Hypothalamus (tissue), 51 donors: ENCODE measurements at regions not wholly inside any gene's neighbourhood (a gene's known extent, or its start where the extent isn't known, plus 50 kb on each side); places are given as distances from the start of the nearest gene placed in this dataset.
"Not testable (repeated sequence)": the region's sequence is repeated elsewhere in the genome, so short reads cannot be mapped to it uniquely, and the experiment has no call there.

Experiments
- DNase-seq, 51 donors: peaks; one replicate each; lab custom pipeline; 2025; lab: John Stamatoyannopoulos, UW

DNA sequence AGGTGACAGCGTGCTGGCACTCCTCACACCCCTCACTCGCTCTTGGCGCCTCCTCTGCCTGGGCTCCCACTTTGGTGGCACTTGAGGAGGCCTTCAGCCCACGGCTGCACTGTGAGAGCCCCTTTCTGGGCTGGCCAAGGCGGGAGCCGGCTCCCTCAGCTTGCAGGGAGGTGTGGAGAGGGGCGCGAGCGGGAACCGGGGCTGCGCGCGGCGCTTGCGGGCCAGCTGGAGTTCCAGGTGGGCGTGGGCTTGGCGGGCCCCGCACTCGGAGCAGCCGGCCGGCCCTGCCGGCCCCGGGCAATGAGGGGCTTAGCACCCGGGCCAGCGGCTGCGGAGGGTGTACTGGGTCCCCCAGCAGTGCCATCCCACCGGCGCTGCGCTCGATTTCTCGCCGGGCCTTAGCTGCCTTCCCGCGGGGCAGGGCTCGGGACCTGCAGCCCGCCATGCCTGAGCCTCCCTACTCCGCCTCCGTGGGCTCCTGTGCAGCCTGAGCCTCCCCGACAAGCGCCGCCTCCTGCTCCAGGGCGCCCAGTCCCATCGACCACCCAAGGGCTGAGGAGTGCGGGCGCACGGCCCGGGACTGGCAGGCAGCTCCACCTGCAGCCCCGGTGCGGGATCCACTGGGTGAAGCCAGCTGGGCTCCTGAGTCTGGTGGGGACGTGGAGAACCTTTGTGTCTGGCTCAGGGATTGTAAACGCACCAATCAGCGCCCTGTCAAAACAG, 247.7 kb upstream of the SLIT2 start:
- not testable (repeated sequence) for DNase-seq

DNA sequence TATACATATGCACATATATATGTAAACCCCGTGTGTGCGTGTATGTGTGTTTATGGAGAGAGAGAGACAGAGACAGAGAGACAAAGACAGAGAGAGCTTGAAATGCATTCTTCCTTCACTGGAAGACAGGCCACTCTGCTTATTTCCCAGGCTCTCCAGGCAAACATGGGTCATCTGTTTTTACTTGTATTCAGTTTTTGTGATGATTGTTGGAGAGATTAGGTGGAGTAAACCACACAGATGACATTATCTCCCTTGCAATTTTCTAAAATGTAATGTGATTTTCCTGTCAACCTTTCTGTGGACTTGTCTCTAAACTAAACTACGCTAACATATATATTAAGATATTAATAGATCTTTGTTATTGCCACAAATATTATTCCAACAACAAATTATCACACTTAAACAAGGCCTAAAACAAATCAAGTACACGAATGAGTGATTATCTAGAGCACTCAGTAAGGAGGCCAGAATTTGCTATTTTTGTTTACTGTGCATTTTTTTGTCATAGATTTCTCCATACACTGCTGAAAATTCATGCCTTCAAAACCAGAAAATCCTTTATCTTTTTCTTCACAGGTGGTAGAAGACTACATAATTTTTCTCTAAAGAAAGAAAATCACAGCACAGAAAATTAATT, 251.8 kb upstream of the SLIT2 start:
- DNase-seq, result no peak

DNA sequence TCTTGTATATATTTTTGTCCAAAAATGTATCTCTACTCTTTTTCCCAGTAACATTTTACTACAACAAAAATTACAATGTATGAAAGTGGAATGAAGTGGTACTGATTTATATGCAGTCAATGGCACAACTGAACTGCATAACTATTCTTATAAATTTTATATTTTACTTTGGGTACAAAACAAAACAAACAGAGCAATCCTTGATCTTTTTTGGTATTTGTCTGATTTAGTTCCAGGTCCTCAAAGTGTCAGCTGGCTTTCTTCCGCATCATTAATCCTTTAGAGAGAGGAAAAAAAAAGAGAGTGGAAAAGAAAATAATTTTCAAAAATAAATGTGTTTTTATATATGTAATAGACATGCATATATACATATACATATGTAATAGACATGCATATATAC, 252.4 kb upstream of the SLIT2 start:
- DNase-seq, result no peak

DNA sequence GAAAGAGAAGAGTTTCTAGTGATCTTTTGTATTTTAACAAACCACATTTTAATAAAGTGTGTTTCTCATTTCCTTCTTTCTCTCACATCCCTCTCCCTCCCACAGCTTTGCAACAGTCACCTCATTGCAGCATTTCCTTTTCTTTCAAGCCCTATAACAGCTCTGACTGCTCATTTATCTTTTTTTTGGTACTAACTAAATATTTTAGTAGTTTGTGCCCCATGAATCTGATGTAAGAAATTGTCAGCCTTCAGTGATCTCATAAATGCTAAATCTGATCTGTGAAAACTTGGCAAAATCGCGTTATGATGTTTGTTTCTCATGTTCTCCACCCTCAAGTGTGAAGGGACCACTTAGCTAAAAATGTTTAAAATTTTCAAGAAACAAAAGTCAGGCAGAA, 258.5 kb upstream of the SLIT2 start:
- DNase-seq, result no peak

DNA sequence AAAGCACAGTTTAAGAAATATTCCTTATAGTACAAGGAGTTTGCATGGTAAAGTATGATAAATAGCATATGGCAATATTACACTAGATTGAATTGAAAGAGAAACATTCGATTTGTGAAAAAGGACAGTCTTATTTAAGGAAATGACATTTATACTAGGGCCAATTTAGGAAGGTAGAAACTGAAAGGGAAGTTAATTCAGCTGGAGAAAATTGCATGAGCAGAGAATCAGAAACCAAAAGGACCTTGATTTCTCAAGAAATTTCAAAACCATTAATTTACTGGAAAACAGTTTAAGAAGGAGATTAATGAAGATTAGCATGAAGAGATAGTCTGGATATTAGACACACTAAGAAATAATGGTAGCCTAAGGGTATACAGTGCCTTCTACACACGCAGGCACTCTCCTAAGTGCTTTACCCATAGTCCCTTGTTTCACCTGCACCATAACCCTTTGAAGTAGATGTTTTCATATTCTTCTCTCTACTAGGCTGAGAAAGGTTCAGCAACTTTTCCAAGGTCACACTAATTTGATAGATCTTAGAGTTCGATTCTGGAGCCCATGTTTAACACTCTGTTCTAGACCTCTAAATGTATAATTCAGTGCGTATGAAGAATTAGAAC, 259.1 kb upstream of the SLIT2 start:
- DNase-seq, result no peak

DNA sequence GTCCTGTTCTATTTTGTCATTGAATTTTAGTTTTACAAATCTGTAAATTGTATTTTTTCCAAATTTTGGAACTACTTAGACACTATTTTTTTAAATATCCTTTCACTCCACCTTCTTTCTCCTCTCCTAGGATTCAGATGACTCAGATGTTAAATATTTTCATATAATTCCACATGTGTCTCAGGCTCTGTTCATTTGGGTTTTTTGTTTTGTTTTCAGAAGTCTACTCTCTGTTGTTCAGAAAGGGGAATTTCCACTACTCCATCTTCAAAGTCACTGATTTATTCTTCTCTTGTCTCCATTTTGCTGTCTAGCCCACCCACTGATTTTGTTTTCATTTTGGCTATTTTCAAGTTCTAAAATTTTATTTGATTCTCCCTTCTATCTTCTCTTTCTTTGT, 264.0 kb upstream of the SLIT2 start:
- DNase-seq, result no peak

DNA sequence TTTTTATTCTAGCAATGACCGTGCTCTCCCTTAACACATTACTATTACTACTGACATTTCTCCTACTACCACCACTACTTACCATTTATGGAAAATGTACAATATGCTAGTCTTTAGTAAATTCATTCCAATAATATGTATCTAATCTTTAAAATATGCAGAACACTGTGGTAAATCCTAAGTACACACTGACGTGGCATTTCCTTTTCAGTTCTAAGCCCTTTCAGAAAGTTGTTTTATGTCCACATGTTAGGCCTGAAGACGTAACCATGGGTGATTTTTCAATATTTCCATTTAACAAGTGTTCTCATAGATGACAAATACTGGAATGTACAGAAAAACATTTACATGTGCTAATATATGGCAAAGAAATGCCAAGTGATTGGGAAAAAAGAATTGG, 268.6 kb upstream of the SLIT2 start:
- no peak for DNase-seq

DNA sequence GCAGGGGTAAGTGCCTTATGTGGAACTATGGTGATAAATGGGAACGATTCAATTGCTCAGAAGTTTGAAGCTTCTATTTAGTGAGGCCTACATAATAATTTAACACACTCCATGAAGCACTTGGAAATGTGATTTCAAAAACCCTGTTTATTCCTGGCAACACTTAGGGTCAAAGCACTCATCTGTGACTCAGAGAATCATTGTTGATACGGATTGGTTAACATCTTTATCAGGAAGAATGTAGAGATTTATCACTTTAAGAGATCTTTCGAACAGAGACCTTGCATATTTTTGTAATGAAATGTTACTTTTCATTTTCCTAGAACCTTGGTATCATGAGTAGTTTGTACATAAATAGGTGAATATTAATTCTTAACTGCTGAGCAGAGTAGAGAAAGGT, 269.1 kb upstream of the SLIT2 start:
- no peak for DNase-seq

DNA sequence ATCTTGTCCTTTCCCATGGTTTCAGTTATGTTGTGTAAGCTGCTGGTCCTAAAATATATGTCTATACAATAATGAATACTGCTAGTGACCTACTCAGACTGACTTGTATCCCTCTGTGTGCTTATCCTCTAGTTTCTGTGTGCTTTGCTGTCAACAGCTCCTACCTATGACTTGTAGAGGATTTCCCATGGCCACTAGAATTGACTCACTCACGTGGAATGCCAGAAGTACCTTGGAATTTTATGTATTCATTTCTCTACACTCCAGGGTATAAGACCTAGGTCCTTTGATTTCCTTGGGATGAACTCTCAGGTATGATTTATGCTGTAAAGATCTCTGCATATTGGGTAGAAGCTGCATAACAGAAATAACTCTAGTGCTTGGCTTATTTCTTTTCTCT, 279.9 kb upstream of the SLIT2 start:
- DNase-seq, result no peak

DNA sequence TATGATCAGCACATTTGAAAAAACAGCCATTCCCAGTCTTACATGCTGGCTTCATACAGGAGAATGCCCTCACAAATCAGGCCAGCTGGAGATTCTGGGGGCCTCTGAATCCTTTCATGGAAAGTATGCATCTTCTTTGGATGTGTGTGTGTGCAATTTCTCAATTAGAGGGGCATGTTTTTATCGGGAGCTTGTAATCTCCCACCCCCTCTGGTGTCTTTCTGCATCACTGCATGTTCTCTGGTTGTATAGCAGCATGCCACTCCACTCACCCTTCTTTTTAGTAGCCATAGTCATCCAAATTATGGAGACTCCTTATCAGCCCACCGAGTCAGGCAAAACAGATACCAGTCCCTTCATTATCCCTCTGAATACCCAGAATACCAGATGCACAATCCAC, 282.2 kb upstream of the SLIT2 start:
- DNase-seq, result no peak

DNA sequence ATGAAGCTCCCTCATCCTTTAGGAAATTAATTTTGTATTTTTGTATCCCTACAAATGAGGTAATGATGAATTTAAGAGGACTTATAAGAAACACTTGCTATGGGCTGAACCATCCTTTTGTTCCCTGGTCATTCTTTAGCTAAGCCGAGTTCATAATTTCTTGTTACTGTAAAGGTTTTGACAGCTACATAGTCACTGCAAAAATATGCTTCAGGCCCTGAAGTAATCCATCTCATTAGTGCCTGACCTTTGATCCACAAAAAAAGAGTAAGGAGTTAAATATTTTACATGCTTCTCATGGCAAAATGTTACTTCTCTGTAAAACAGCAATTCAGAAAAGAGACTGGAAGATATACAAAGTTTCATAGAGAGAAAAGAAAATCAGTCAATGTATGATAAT, 290.6 kb upstream of the SLIT2 start:
- DNase-seq, result no peak

DNA sequence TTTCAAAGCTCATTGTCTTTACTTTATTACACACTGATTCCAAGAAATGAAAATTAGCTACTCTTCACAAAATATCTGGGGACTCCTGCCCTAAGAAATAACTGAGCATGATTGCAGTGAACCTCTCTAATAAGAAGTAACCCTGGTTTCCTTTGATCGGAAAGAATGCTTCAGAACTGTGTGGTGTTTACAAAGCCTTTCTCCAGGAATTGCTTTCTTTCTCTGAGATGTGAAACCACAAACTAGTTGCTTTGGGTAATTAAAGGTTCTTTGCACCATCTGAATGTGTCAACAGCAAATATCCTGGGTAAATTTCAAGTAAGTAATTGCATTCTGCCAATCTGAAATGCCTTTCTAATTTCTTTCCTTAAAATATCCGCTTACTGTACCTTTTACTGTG, 292.9 kb upstream of the SLIT2 start:
- DNase-seq, result no peak

DNA sequence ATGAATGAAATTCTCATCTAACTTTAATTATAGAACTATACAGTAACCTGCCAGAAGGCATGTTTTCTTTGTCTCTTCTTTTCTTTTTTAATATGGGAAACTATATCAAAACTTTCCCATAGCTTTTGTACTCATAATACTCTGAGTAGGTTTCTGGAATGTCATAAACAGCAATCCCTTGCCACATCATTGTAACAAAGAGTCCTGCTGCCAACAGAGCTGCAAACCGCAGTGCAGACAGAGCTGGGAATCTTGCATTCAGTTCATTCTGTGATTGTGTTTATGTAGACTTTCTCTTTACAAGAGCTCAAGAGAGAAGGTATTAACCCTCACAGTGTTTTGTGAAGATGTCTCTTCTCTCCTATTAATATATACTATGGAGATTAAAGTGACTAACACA, 304.4 kb upstream of the SLIT2 start:
- no peak for DNase-seq

DNA sequence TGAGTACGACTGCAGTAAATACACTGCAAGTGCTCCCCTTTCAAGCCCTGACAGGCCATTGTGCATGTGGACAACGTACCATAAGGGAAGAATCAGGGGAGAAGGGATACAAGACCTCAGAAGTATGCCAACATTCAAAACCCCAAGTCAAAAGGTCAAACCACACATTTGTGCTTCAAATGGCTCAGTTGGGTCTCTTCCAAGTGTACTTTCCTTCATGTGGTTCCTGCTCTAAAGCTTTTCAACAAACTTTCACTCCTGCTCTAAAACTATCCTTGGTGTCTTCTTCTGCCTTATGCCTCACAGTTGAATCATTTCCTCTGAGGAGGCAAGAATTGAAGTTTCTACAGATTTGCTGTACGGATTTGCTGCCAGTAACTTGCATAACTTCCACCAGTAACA, 305.7 kb upstream of the SLIT2 start:
- no peak for DNase-seq

DNA sequence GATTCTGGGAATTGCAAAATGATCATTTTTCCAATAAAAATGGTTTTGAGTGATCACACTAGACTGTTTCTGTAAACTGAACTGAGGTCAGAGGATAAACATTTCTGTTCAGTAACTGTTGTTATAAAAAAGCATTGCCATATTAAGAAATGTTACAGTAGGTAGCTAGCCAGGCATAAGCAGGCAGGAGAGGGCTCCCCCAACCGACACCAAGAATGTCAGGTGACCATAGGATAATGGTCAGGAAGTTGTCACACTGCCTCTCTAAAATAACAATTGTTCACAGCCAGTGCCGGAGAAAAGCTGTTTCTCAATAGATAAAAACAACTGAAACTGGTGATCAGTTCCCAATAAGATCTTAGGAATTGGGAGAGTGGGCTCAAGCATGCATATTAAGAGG, 306.2 kb upstream of the SLIT2 start:
- no peak for DNase-seq

DNA sequence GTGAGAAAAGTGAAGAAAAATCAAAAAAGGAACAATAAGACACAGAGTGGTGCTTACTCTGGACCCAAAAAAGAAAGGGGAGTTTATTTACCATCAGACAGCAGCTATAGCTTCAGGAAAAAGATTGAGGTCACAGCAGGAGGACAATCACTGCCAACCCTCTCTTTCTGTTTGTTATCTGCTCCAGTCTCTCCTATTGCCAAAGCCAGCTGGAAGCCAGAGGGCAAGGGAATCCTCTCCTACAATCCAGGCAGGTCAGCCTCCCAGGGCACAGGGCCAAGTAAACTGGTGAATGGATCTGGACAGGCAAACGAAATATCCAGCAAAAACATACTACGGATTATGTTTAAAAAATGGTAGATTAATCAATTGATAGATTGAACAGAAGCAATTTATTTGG, 306.9 kb upstream of the SLIT2 start:
- DNase-seq, result no peak

DNA sequence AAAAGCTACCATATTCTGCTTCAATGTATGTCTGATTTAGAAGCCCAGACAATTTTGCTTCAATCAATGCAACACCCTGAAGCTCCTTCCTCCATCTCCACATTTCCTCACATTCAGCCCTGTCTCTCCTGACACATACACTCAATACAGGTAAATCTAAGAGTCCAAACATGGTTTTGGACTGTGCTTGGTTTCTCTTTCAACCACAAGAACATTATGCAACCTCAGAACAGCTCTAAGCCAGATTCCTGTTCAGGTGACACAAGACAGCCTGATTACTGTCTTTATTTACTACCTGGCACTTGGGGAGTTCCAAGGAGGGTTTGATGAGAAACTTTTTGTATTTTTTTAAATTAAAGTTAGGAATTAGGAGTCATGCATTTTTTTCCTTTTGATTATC, 307.5 kb upstream of the SLIT2 start:
- no peak for DNase-seq

DNA sequence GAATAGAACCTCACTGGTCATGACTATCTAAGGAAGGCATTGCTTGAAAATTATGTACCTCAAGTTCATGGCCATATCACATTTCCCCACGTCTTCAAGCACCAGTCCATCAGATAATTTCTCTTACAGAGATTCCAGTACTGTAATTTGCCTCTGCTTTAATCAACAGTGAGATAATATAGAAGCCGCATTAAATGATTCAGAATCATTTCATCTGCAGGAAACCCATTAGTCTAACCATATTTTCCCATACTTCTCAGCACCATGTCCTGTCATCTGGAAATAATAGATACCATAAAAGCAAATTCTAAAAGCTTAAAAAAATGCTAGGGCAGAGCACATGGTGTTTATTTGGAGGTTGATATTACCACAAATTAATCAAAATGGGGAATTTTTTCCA, 310.3 kb upstream of the SLIT2 start:
- DNase-seq, result no peak

DNA sequence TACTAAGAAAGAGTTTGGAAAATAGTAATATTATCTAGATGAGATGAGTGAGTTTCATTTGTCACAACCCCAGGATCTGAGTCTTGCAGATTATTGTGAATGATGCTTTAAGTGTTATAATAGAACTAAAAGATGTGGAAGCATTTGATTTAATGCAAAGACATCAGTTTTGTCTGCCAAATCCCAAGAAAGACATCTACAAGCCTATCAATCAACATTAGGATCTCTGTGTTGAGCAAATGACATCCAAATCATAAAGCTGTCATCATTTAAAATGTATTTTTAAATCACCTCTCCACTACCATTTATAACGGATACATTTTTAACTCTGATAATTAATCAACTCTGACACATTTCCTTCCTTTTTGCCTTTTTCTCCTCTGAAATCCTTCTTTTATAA, 310.8 kb upstream of the SLIT2 start:
- no peak for DNase-seq

DNA sequence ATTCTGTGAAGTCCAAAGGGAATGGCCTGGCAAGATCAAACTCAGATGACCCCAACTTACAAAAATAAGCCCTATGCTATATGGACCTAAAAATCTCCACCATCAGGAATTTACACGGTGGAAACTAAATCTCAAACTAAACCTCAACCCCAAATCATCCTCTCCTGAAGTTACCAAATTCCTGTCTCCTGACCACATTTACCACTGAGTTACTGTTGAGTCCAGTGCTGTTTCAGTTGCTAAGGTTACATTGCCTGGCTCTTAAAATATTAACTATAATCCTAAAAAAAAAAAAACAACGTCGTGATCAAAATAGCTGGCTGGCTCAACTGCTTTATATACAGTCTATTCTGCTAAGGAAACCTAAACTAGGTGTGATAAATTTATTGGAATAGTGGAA, 315.2 kb upstream of the SLIT2 start:
- no peak for DNase-seq

DNA sequence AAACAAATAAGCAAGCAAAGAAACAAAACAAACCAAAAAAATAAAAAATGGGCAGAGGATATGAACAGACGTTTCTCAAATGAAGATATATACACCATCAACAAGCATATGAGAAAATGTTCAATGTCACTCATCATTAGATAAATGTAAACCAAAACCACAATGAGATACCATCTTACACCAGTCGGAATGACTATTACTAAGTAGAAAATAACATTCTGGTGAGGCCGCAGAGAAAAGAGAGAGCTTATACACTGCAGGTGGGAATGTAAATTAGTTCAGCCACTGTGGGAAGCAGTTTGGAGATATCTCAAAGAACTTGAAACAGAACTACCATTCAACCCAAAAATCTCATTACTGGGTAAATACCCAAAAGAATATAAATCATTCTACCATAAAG, 321.0 kb upstream of the SLIT2 start:
- no peak for DNase-seq

DNA sequence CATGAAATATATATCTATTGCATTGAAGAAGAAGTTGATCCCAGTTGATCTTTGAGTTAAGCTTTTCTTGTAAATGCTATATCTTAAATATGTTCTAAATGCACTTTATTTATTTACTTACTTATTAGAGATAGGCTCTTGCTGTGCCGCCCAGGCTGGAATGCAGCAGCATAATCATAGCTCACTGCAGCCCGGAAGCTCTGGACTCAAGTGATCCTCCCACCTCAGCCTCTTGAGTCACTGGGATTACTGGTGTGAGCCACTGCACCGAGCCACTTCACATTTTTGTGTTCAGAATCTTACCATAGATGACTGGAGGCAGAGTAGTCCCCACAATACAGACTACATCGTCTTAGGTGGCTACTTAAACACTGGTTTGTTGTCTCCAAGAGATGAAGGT, 324.3 kb upstream of the SLIT2 start:
- no peak for DNase-seq

DNA sequence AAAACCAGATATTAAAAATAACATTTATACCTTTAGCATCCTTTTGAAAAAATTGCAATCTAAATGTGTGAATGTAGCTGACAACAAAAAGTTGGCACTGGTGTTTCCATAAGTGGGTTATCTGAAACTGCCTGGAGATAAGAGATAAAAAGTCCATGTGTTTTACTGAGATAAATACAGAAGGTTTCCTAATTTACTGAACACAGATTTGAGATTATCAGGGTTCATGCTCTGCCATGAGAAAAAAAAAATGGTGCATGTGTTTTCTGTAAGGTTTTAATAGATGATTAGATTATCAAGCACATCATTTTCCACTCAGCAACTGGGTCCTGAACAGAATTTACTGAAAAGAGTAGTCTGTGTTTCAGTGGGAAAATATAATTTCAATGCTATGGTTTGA, 326.2 kb upstream of the SLIT2 start:
- no peak for DNase-seq
